ENCODE measurements at regions not wholly inside any gene's neighbourhood (a gene's known extent, or its start where the extent isn't known, plus 50 kb on each side); places are given as distances from the start of the nearest gene placed in this dataset.

- no peaks in the 10 kb centered on the region for H3K4me1 ChIP-seq (ENCODE audit: low read depth, poor library complexity, severe bottlenecking)
These were observed 307.4 kb upstream of the SEMA6A start for GRCh38 chr5:116881921-116882531.

GRCh38 chr5:116880601-116881000 is 306.0 kb upstream of the SEMA6A start:
- Histone ChIP-seq H3K36me3 (ENCODE audit: insufficient read depth) (no peaks in the 10 kb centered on the region), H2AFZ (ENCODE audit: low read depth) (no peak overlapping the region), H3K4me2 (no peak overlapping the region), H4K20me1 (ENCODE audit: insufficient read depth) (no peaks in the 10 kb centered on the region), H3K4me1 (ENCODE audit: low read depth, poor library complexity, severe bottlenecking) (no peaks in the 10 kb centered on the region), H3K27ac (no peak overlapping the region), H3K9ac (no peak overlapping the region), H3K4me3 (IDR thresholded peaks at IDR 0.05; ENCODE audit: insufficient read depth, low read depth, low read length) (no peak overlapping the region), H3K27me3 (ENCODE audit: insufficient read depth, low read depth) (no peaks in the 10 kb centered on the region), H3K79me2 (ENCODE audit: insufficient read depth, low read depth) (no peaks in the 10 kb centered on the region)
- no peak for TF ChIP-seq CTCF (conservative IDR thresholded peaks at IDR 0.05; ENCODE audit: low read depth, low read length)

More at GRCh38 chr5:116881921-116882531, 307.4 kb upstream of the SEMA6A start:
- no peak for TF ChIP-seq CTCF (conservative IDR thresholded peaks at IDR 0.05; ENCODE audit: low read depth, low read length)
- Histone ChIP-seq H3K79me2 (ENCODE audit: insufficient read depth, low read depth) (no peaks in the 10 kb centered on the region), H3K4me2 (no peak overlapping the region), H3K27me3 (ENCODE audit: insufficient read depth, low read depth) (no peaks in the 10 kb centered on the region), H3K36me3 (ENCODE audit: insufficient read depth) (no peaks in the 10 kb centered on the region), H3K9ac (no peak overlapping the region), H4K20me1 (ENCODE audit: insufficient read depth) (no peaks in the 10 kb centered on the region), H3K27ac (no peak overlapping the region), H3K4me3 (IDR thresholded peaks at IDR 0.05; ENCODE audit: insufficient read depth, low read depth, low read length) (no peak overlapping the region), H2AFZ (ENCODE audit: low read depth) (no peak overlapping the region)

- H3K4me1 ChIP-seq (ENCODE audit: low read depth, poor library complexity, severe bottlenecking): no peaks in the 10 kb centered on the region
- no peak overlapping the region for H2AFZ ChIP-seq (ENCODE audit: low read depth)
- no peaks in the 10 kb centered on the region for H4K20me1 ChIP-seq (ENCODE audit: insufficient read depth)
- H3K79me2 ChIP-seq (ENCODE audit: insufficient read depth, low read depth): no peaks in the 10 kb centered on the region
- H3K36me3 ChIP-seq (ENCODE audit: insufficient read depth): no peaks in the 10 kb centered on the region
- no peak overlapping the region for H3K27ac ChIP-seq
- H3K9ac ChIP-seq: no peak overlapping the region
- H3K27me3 ChIP-seq (ENCODE audit: insufficient read depth, low read depth): no peaks in the 10 kb centered on the region
- no peak overlapping the region for H3K4me2 ChIP-seq
- H3K4me3 ChIP-seq (IDR thresholded peaks at IDR 0.05; ENCODE audit: insufficient read depth, low read depth, low read length): no peak overlapping the region
- TF ChIP-seq CTCF (conservative IDR thresholded peaks at IDR 0.05; ENCODE audit: low read depth, low read length): no peak
These were observed 305.5 kb upstream of the SEMA6A start for GRCh38 chr5:116880150-116880549.

DNA sequence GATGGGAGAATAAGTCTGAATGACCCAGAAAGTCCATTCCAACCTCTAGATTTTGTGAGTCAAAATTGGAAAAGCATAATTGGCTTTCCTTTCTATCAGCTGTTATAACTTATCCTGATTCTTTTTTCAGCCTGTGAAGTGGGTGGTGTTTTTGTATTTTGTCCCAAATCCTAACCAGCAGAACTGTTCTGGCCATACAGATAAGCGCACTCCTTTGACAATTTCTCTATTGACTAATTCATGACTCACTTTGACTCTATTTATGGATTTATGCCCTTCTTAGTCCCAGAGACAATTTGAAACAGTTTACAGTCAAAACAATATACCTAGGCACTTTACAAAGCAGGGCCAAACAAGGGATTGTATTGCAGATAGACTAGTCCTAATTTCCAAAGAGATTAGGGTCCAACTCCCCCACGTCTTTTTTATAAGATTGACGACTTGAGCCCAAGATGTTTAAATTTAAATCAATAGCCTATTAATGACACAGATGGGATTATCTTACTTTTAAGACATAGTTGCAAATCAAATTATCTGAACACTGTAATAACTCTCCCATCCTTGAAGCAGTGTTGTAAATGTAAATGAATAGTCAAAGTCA is 301.7 kb upstream of the SEMA6A start:
- no peak overlapping the region for H3K4me3 ChIP-seq (IDR thresholded peaks at IDR 0.05; ENCODE audit: insufficient read depth, low read depth, low read length)
- H2AFZ ChIP-seq (ENCODE audit: low read depth): no peak overlapping the region
- no peak for TF ChIP-seq CTCF (conservative IDR thresholded peaks at IDR 0.05; ENCODE audit: low read depth, low read length)
- no peaks in the 10 kb centered on the region for H3K4me1 ChIP-seq (ENCODE audit: low read depth, poor library complexity, severe bottlenecking)
- no peak overlapping the region for H3K27ac ChIP-seq
- no peak overlapping the region for H3K9ac ChIP-seq
- H3K27me3 ChIP-seq (ENCODE audit: insufficient read depth, low read depth): no peaks in the 10 kb centered on the region
- H3K4me2 ChIP-seq: no peak overlapping the region
- no peaks in the 10 kb centered on the region for H3K79me2 ChIP-seq (ENCODE audit: insufficient read depth, low read depth)
- H3K36me3 ChIP-seq (ENCODE audit: insufficient read depth): no peaks in the 10 kb centered on the region
- H4K20me1 ChIP-seq (ENCODE audit: insufficient read depth): no peaks in the 10 kb centered on the region

Measured in KMS-11 (cell line).